ENCODE measurements at regions not wholly inside any gene's neighbourhood (a gene's known extent, or its start where the extent isn't known, plus 50 kb on each side); places are given as distances from the start of the nearest gene placed in this dataset.

DNA sequence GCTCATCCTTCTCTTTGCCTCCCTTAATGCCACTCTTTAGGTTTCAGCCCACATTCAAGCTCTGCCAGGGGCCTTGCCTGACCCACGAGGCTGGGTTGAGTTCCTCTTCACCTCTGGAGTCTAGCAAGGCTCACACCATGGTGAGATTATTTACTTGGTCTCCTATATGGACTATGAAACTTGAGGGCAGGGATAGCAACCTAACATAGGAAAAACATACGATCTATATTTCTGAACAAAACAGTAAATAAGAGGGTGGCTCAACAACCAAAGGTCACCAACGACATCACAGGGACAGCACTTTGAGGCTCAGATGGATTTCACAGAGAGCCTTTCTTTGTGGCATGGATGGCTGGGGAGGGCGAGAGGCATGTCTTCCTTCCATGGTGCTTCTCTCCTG, 197.0 kb downstream of the MAF start:
- Histone ChIP-seq H3K4me2 (ENCODE audit: insufficient read depth, low read length) (no peak overlapping the region), H3K9ac (ENCODE audit: insufficient read depth in 1 of 2, low read depth in 2 of 2, low read length in 2 of 2) (no peak overlapping the region), H3K9me3 (replicated peaks; ENCODE audit: control insufficient read depth, insufficient read depth, low read depth, low read length) (no peaks in the 10 kb centered on the region; the same call in 1 of the 2 replicates), H3K79me2 (ENCODE audit: control insufficient read depth, insufficient read depth, low read length) (no peaks in the 10 kb centered on the region), H2AFZ (ENCODE audit: low read depth, low read length) (peak overlapping the region; percentile 26; the same call in 1 of the 2 replicates), H3K4me1 (replicated peaks in 1 of 2; ENCODE audit: control insufficient read depth in 2 of 2, insufficient read depth in 2 of 2, low read length in 2 of 2) (peaks cover 24 to 25% of the 10 kb centered on the region in 2 experiments; a peak in 4 of 5 replicates), H3K36me3 (ENCODE audit: control insufficient read depth, insufficient read depth, low read length) (no peaks in the 10 kb centered on the region), H3K27me3 (ENCODE audit: control insufficient read depth in 2 of 2, insufficient read depth in 2 of 2, low read length in 2 of 2) (peaks cover 6 to 14% of the 10 kb centered on the region in 2 experiments; a peak in 3 of 5 replicates), H3K9me1 (ENCODE audit: control insufficient read depth, insufficient read depth, low read length) (no peaks in the 10 kb centered on the region), H4K20me1 (replicated peaks; ENCODE audit: control insufficient read depth, insufficient read depth, low read length) (no peaks in the 10 kb centered on the region), H3K27ac (ENCODE audit: extremely low read depth, low read depth, low read length) (no peak overlapping the region), H3K4me3 (no peak overlapping the region)
- DNase-seq (ENCODE audit: extremely low read depth in 1 of 4, low spot score in 3 of 4) = no peak
- intact Hi-C loops (cut with micrococcal nuclease) = no loop called here
- in situ Hi-C loops (cut with MboI) = no loop called here
- no peak for FAIRE-seq
- no TSS peak for BruUV-seq (replicated peaks)
- ATAC-seq = no peak
- ChIA-PET CTCF (ENCODE audit: low intra/inter-chr PET ratio) (no interaction called here), POLR2A (no interaction called here)
- 15% methylated on average over 4 of the region's 4 CpGs for WGBS (ENCODE audit: insufficient coverage, low coverage, missing lambda C conversion rate)
- TF ChIP-seq SOX6 (IDR thresholded peaks at IDR 0.05) (no peak), SUPT5H (IDR thresholded peaks at IDR 0.05) (no peak), RBM22 (IDR thresholded peaks at IDR 0.05; ENCODE audit: low read depth, low read length, poor library complexity, severe bottlenecking) (no peak), CAMTA2 (CRISPR knock-in tag; conservative IDR thresholded peaks at IDR 0.05) (no peak), ZBTB26 (CRISPR knock-in tag; IDR thresholded peaks at IDR 0.05) (no peak), ZNF277 (CRISPR knock-in tag; IDR thresholded peaks at IDR 0.05; ENCODE audit: borderline replicate concordance) (no peak), RREB1 (CRISPR knock-in tag; IDR thresholded peaks at IDR 0.05) (no peak), TAF9B (IDR thresholded peaks at IDR 0.05; ENCODE audit: partially characterized antibody) (no peak)
- TF ChIP-seq, protein P1, sequence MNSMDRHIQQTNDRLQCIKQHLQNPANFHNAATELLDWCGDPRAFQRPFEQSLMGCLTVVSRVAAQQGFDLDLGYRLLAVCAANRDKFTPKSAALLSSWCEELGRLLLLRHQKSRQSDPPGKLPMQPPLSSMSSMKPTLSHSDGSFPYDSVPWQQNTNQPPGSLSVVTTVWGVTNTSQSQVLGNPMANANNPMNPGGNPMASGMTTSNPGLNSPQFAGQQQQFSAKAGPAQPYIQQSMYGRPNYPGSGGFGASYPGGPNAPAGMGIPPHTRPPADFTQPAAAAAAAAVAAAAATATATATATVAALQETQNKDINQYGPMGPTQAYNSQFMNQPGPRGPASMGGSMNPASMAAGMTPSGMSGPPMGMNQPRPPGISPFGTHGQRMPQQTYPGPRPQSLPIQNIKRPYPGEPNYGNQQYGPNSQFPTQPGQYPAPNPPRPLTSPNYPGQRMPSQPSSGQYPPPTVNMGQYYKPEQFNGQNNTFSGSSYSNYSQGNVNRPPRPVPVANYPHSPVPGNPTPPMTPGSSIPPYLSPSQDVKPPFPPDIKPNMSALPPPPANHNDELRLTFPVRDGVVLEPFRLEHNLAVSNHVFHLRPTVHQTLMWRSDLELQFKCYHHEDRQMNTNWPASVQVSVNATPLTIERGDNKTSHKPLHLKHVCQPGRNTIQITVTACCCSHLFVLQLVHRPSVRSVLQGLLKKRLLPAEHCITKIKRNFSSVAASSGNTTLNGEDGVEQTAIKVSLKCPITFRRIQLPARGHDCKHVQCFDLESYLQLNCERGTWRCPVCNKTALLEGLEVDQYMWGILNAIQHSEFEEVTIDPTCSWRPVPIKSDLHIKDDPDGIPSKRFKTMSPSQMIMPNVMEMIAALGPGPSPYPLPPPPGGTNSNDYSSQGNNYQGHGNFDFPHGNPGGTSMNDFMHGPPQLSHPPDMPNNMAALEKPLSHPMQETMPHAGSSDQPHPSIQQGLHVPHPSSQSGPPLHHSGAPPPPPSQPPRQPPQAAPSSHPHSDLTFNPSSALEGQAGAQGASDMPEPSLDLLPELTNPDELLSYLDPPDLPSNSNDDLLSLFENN (IDR thresholded peaks at IDR 0.05; ENCODE audit: low read depth in 2 of 2, low read length in 2 of 2) = no peak
- TF ChIP-seq, protein P2, sequence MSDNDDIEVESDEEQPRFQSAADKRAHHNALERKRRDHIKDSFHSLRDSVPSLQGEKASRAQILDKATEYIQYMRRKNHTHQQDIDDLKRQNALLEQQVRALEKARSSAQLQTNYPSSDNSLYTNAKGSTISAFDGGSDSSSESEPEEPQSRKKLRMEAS (CRISPR knock-in tag; IDR thresholded peaks at IDR 0.05) = no peak
